Esophagus muscularis mucosa (tissue), 3 donors: ENCODE measurements at regions not wholly inside any gene's neighbourhood (a gene's known extent, or its start where the extent isn't known, plus 50 kb on each side); places are given as distances from the start of the nearest gene placed in this dataset.

Source experiments
- CTCF ChIP-seq, 3 experiments: fragments of 200-600 bp in 2 of 3; fragments of 450-650 bp in 1 of 3; sonication (generic) in 2 of 3; IDR thresholded peaks; one replicate each; pipeline ENCODE4 v1.5.1; 2017 to 2019; ENCODE audit warnings: antibody characterized with exemption in 3 of 3, mild to moderate bottlenecking in 2 of 3, moderate library complexity in 1 of 3
- POLR2A ChIP-seq: fragments of 450-650 bp; IDR thresholded peaks from one replicate; pipeline ENCODE4 v1.6.1; 2017; ENCODE audit warnings: antibody characterized with exemption, moderate library complexity, mild to moderate bottlenecking, low read depth
- POLR2AphosphoS5 ChIP-seq, 2 donors: sonication (generic); formaldehyde crosslinking; IDR thresholded peaks; one replicate each; pipeline ENCODE4 v1.6.1; 2017; ENCODE audit warnings: antibody characterized with exemption in 2 of 2

DNA sequence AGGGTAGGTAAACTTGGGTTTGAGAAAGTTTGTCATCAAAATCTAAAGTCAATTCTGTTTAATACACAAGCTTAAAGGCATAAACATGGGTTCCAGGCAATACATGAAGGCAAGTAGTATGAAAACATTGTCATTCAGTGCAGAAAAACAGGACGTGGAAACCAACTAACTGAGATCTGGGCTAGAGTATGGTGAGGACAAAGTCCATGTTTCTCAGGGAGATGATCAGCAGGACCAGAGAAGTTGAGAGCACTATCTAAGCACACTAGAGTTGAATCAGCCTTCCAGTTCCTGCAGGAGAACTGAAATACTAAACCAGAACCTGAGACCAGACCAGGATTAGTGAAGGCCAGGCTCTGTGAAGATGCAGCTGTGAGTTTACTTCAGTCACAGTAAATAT, 302.8 kb upstream of the CRIM1 start:
- TF ChIP-seq CTCF (IDR thresholded peaks at IDR 0.05), result no peak
- TF ChIP-seq POLR2A, result no peak
- TF ChIP-seq POLR2AphosphoS5 (IDR thresholded peaks at IDR 0.05), result no peak
